ENCODE measurements at regions not wholly inside any gene's neighbourhood (a gene's known extent, or its start where the extent isn't known, plus 50 kb on each side); places are given as distances from the start of the nearest gene placed in this dataset.

DNA sequence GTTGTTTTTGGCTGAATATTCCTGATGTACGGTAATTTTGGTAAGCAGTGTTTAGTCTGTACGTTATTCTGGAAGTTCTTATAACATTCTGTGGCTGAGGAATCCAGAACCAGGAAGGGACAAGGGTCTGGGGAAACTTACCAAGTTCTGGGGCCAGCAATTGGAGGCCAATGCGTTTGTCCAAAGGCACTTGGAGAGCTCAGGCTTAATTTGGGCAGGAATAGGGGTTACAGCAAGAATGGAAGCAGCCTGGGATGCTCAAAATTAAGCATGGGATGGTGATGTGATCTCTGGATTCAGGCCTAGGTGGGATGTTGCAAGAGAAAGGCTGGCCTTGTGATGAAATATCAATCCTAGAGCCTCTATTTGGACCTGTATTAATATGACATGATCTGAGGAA is 235.2 kb upstream of the NOX3 start:
- no peaks in the 10 kb centered on the region for H3K27me3 ChIP-seq
- no peak overlapping the region for H3K4me3 ChIP-seq
- no peaks in the 10 kb centered on the region for H3K36me3 ChIP-seq
- no peak for DNase-seq (ENCODE audit: low read depth in 1 of 2, low spot score in 1 of 2)
- no peaks in the 10 kb centered on the region for H3K4me1 ChIP-seq (ENCODE audit: low read depth)
- TF ChIP-seq, protein P1, sequence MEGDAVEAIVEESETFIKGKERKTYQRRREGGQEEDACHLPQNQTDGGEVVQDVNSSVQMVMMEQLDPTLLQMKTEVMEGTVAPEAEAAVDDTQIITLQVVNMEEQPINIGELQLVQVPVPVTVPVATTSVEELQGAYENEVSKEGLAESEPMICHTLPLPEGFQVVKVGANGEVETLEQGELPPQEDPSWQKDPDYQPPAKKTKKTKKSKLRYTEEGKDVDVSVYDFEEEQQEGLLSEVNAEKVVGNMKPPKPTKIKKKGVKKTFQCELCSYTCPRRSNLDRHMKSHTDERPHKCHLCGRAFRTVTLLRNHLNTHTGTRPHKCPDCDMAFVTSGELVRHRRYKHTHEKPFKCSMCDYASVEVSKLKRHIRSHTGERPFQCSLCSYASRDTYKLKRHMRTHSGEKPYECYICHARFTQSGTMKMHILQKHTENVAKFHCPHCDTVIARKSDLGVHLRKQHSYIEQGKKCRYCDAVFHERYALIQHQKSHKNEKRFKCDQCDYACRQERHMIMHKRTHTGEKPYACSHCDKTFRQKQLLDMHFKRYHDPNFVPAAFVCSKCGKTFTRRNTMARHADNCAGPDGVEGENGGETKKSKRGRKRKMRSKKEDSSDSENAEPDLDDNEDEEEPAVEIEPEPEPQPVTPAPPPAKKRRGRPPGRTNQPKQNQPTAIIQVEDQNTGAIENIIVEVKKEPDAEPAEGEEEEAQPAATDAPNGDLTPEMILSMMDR (IDR thresholded peaks at IDR 0.05; ENCODE audit: low read depth, low read length): no peak
- H3K9me3 ChIP-seq (ENCODE audit: low read depth): no peaks in the 10 kb centered on the region
- H3K27ac ChIP-seq: no peak overlapping the region

- no peak for DNase-seq (ENCODE audit: low read depth in 1 of 2, low spot score in 1 of 2)
- TF ChIP-seq, protein P1 (IDR thresholded peaks at IDR 0.05; ENCODE audit: low read depth, low read length): no peak
- Histone ChIP-seq H3K36me3 (no peaks in the 10 kb centered on the region), H3K4me3 (no peak overlapping the region), H3K27ac (no peak overlapping the region), H3K27me3 (no peaks in the 10 kb centered on the region), H3K4me1 (ENCODE audit: low read depth) (no peaks in the 10 kb centered on the region), H3K9me3 (ENCODE audit: low read depth) (no peaks in the 10 kb centered on the region)
Measured at GRCh38 chr6:155687645-155688044, 232.0 kb upstream of the NOX3 start.

GRCh38 chr6:155684416-155685196 is 229.0 kb upstream of the NOX3 start:
- TF ChIP-seq, protein P1 (IDR thresholded peaks at IDR 0.05; ENCODE audit: low read depth, low read length): no peak
- DNase-seq (ENCODE audit: low read depth in 1 of 2, low spot score in 1 of 2): no peak
- Histone ChIP-seq H3K4me1 (ENCODE audit: low read depth) (no peaks in the 10 kb centered on the region), H3K27me3 (no peaks in the 10 kb centered on the region), H3K27ac (no peak overlapping the region), H3K9me3 (ENCODE audit: low read depth) (no peaks in the 10 kb centered on the region), H3K4me3 (no peak overlapping the region), H3K36me3 (no peaks in the 10 kb centered on the region)

DNA sequence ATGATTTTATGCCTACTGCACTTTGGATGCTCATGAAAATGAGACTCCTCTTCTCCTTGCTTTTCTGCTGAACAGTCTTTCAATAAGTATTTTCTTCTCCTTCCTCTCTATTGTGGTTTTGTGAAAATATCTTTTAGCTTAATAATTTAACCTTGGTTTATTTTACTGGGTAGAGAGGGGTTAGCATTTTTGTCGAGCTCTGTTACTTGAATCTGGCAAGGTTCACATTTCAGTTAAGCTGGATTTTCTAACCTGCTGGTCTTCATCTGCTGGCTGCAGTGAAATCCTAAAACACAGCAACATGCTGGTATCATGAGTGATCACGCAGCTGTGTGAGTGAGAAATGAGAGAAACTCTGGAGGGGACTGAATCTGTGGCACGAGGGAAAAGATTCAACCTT is 222.7 kb upstream of the NOX3 start:
- Histone ChIP-seq H3K27me3 (no peaks in the 10 kb centered on the region), H3K27ac (no peak overlapping the region), H3K36me3 (no peaks in the 10 kb centered on the region), H3K4me1 (ENCODE audit: low read depth) (no peaks in the 10 kb centered on the region), H3K4me3 (no peak overlapping the region), H3K9me3 (ENCODE audit: low read depth) (no peaks in the 10 kb centered on the region)
- DNase-seq (ENCODE audit: low read depth in 1 of 2, low spot score in 1 of 2): no peak
- TF ChIP-seq, protein P1 (IDR thresholded peaks at IDR 0.05; ENCODE audit: low read depth, low read length): no peak

DNA sequence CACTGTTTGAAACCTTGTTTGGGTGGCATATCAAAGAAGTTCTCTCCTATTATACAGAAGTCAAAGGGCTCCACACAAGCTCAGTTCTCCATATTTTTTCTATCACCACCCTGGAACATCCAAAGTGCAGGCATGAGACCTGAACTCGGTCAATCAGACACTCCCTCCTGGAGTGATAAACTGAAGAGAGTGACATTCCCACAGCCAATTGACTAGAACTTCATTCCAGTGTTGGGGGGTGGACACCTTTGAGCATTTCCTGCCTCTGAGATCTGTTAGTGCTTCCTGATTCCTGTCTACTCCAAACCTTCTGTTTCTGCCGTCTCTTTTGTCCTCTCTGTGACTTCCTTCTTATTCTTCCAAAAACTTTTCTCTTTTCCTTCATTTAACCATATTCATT is 220.7 kb upstream of the NOX3 start:
- H3K4me1 ChIP-seq (ENCODE audit: low read depth): no peaks in the 10 kb centered on the region
- H3K27ac ChIP-seq: no peak overlapping the region
- H3K27me3 ChIP-seq: no peaks in the 10 kb centered on the region
- no peak overlapping the region for H3K4me3 ChIP-seq
- TF ChIP-seq, protein P1 (IDR thresholded peaks at IDR 0.05; ENCODE audit: low read depth, low read length): no peak
- H3K9me3 ChIP-seq (ENCODE audit: low read depth): no peaks in the 10 kb centered on the region
- no peaks in the 10 kb centered on the region for H3K36me3 ChIP-seq
- no peak for DNase-seq (ENCODE audit: low read depth in 1 of 2, low spot score in 1 of 2)
